Iris pigment epithelial cell (primary cell): ENCODE measurements at regions not wholly inside any gene's neighbourhood (a gene's known extent, or its start where the extent isn't known, plus 50 kb on each side); places are given as distances from the start of the nearest gene placed in this dataset.

Source experiments
- DNase-seq: peaks from one replicate; pipeline ENCODE4 v3.0.0-alpha.2; 2011; ENCODE audit warnings: low read depth

GRCh38 chr4:8526363-8526855 lies 53.8 kb upstream of the GPR78 start:
- no peak for DNase-seq

DNA sequence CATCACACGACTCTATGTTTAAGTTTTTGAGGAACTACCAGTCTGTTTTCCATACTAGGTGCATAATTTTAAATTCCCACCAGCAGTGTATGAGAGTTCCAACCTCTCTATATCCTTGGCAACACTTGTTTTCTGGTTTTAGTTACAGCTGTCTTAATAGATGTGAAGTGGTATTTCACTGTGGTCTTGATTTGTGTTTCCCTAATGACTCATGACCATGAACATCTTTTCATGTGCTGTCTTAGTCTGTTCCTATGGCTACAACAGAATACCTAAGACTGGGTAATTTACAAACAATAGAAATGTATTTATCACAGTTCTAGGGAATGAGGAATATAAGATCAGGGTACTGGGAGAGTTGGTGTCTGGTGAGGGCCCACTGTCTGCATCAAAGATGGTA lies 51.5 kb upstream of the GPR78 start:
- DNase-seq = peak; percentile 87
